ENCODE measurements at regions not wholly inside any gene's neighbourhood (a gene's known extent, or its start where the extent isn't known, plus 50 kb on each side); places are given as distances from the start of the nearest gene placed in this dataset.

- TF ChIP-seq EP300 (IDR thresholded peaks at IDR 0.05; ENCODE audit: borderline replicate concordance) (0 out of 2 replicates have a peak, but pooled peaks have one; percentile 13), CEBPB (IDR thresholded peaks at IDR 0.05) (no peak)
Measured at GRCh38 chr17:64741038-64741641, 79.0 kb upstream of the SMURF2 start.
